Calu3 (cell line): ENCODE measurements at regions not wholly inside any gene's neighbourhood (a gene's known extent, or its start where the extent isn't known, plus 50 kb on each side); places are given as distances from the start of the nearest gene placed in this dataset.

Source experiments
- BruUV-seq: library from RNA; stranded (reverse); fragments of 400-500 nt; replicated peaks from 2 replicates; lab custom pipeline; 2021; lab: Mats Ljungman, UMichigan
- CTCF ChIA-PET: fragments of 300-600 bp; sonication (Branson Sonifier 250); formaldehyde crosslinking; loops from one replicate; lab custom pipeline; 2022; ENCODE audit warnings: antibody characterized with exemption; lab: Charles Lee
- DNase-seq: peaks from one replicate; pipeline ENCODE4 v3.0.0; 2022
- H3K27ac Mint-ChIP-seq: one replicate; pipeline ENCODE4 v1.8.0; 2022; ENCODE audit warnings: mixed read lengths; ENCODE audit not compliant: unreplicated experiment
- H3K27me3 Mint-ChIP-seq: one replicate; pipeline ENCODE4 v1.8.0; 2022; ENCODE audit warnings: mixed read lengths; ENCODE audit not compliant: unreplicated experiment
- H3K36me3 Mint-ChIP-seq: one replicate; pipeline ENCODE4 v1.8.0; 2022; ENCODE audit warnings: mild to moderate bottlenecking, moderate library complexity, mixed read lengths; ENCODE audit not compliant: insufficient read depth, unreplicated experiment
- H3K4me1 Mint-ChIP-seq: one replicate; pipeline ENCODE4 v1.8.0; 2022; ENCODE audit warnings: mild to moderate bottlenecking, low read depth, mixed read lengths; ENCODE audit not compliant: unreplicated experiment
- H3K4me3 Mint-ChIP-seq: one replicate; pipeline ENCODE4 v1.8.0; 2022; ENCODE audit warnings: mild to moderate bottlenecking, low read depth, moderate library complexity, mixed read lengths; ENCODE audit not compliant: unreplicated experiment
- H3K9me3 Mint-ChIP-seq: one replicate; pipeline ENCODE4 v1.8.0; 2022; ENCODE audit warnings: low read depth, mixed read lengths; ENCODE audit not compliant: unreplicated experiment
- CTCF ChIP-seq: fragments of 200-600 bp; IDR thresholded peaks from one replicate; pipeline ENCODE4 v1.8.0; 2022; ENCODE audit warnings: antibody characterized with exemption; ENCODE audit not compliant: unreplicated experiment
- intact Hi-C: fragments of 100-400 bp; cut with micrococcal nuclease; formaldehyde crosslinking; loops from one replicate; pipeline ENCODE4 v1.10.0; 2022; ENCODE audit not compliant: unreplicated experiment

- no peak overlapping the region for H3K27ac Mint-ChIP-seq
- intact Hi-C loops, result no loop called here
- H3K4me3 Mint-ChIP-seq, result no peak overlapping the region
- H3K27me3 Mint-ChIP-seq, result no peaks in the 10 kb centered on the region
- DNase-seq, result no peak
- TF ChIP-seq CTCF, result no peak
- CTCF ChIA-PET, result no interaction called here
- H3K4me1 Mint-ChIP-seq, result no peaks in the 10 kb centered on the region
- no peaks in the 10 kb centered on the region for H3K36me3 Mint-ChIP-seq
- H3K9me3 Mint-ChIP-seq, result peaks cover 6% of the 10 kb centered on the region
- no TSS peak for BruUV-seq
These were observed 142.7 kb upstream of the ASIC2 start for GRCh38 chr17:33435721-33436301.

GRCh38 chr17:33436321-33436720 lies 143.2 kb upstream of the ASIC2 start:
- Mint-ChIP-seq H3K27ac (no peak overlapping the region), H3K27me3 (no peaks in the 10 kb centered on the region), H3K4me1 (no peaks in the 10 kb centered on the region), H3K9me3 (peaks cover 5% of the 10 kb centered on the region), H3K36me3 (no peaks in the 10 kb centered on the region), H3K4me3 (no peak overlapping the region)
- TF ChIP-seq CTCF, result no peak
- BruUV-seq, result no TSS peak
- CTCF ChIA-PET, result no interaction called here
- intact Hi-C loops, result no loop called here
- DNase-seq, result no peak

- intact Hi-C loops, result no loop called here
- no peak for DNase-seq
- Mint-ChIP-seq H3K36me3 (no peaks in the 10 kb centered on the region), H3K4me3 (no peak overlapping the region), H3K27ac (no peak overlapping the region), H3K9me3 (peaks cover under 1% of the 10 kb centered on the region), H3K4me1 (no peaks in the 10 kb centered on the region), H3K27me3 (no peaks in the 10 kb centered on the region)
- TF ChIP-seq CTCF, result no peak
- BruUV-seq, result no TSS peak
- CTCF ChIA-PET, result no interaction called here
These were observed 145.0 kb upstream of the ASIC2 start for GRCh38 chr17:33438139-33438538.

- Mint-ChIP-seq H3K9me3 (no peaks in the 10 kb centered on the region), H3K27ac (no peak overlapping the region), H3K27me3 (no peaks in the 10 kb centered on the region), H3K36me3 (no peaks in the 10 kb centered on the region), H3K4me3 (no peak overlapping the region), H3K4me1 (no peaks in the 10 kb centered on the region)
- BruUV-seq, result no TSS peak
- CTCF ChIA-PET, result no interaction called here
- TF ChIP-seq CTCF, result no peak
- DNase-seq, result no peak
- intact Hi-C loops, result no loop called here
These were observed 145.5 kb upstream of the ASIC2 start for GRCh38 chr17:33438578-33438977.
